Calu3 (cell line): ENCODE measurements at regions not wholly inside any gene's neighbourhood (a gene's known extent, or its start where the extent isn't known, plus 50 kb on each side); places are given as distances from the start of the nearest gene placed in this dataset.
"Not testable (repeated sequence)": the region's sequence is repeated elsewhere in the genome, so short reads cannot be mapped to it uniquely, and the experiment has no call there.

Experiments
- BruUV-seq: library from RNA; stranded (reverse); fragments of 400-500 nt; replicated peaks from 2 replicates; lab custom pipeline; 2021; lab: Mats Ljungman, UMichigan
- CTCF ChIA-PET: fragments of 300-600 bp; sonication (Branson Sonifier 250); formaldehyde crosslinking; loops from one replicate; lab custom pipeline; 2022; ENCODE audit warnings: antibody characterized with exemption; lab: Charles Lee
- DNase-seq: peaks from one replicate; pipeline ENCODE4 v3.0.0; 2022
- H3K27ac Mint-ChIP-seq: one replicate; pipeline ENCODE4 v1.8.0; 2022; ENCODE audit warnings: mixed read lengths; ENCODE audit not compliant: unreplicated experiment
- H3K27me3 Mint-ChIP-seq: one replicate; pipeline ENCODE4 v1.8.0; 2022; ENCODE audit warnings: mixed read lengths; ENCODE audit not compliant: unreplicated experiment
- H3K36me3 Mint-ChIP-seq: one replicate; pipeline ENCODE4 v1.8.0; 2022; ENCODE audit warnings: mild to moderate bottlenecking, moderate library complexity, mixed read lengths; ENCODE audit not compliant: insufficient read depth, unreplicated experiment
- H3K4me1 Mint-ChIP-seq: one replicate; pipeline ENCODE4 v1.8.0; 2022; ENCODE audit warnings: mild to moderate bottlenecking, low read depth, mixed read lengths; ENCODE audit not compliant: unreplicated experiment
- H3K4me3 Mint-ChIP-seq: one replicate; pipeline ENCODE4 v1.8.0; 2022; ENCODE audit warnings: mild to moderate bottlenecking, low read depth, moderate library complexity, mixed read lengths; ENCODE audit not compliant: unreplicated experiment
- H3K9me3 Mint-ChIP-seq: one replicate; pipeline ENCODE4 v1.8.0; 2022; ENCODE audit warnings: low read depth, mixed read lengths; ENCODE audit not compliant: unreplicated experiment
- intact Hi-C: fragments of 100-400 bp; cut with micrococcal nuclease; formaldehyde crosslinking; loops from one replicate; pipeline ENCODE4 v1.10.0; 2022; ENCODE audit not compliant: unreplicated experiment
- TF ChIP-seq, protein P1 (sequence below): fragments of 200-600 bp; IDR thresholded peaks from one replicate; pipeline ENCODE4 v1.8.0; 2022; ENCODE audit warnings: antibody characterized with exemption; ENCODE audit not compliant: unreplicated experiment

- no TSS peak for BruUV-seq
- no peak overlapping the region for H3K27ac Mint-ChIP-seq
- no peaks in the 10 kb centered on the region for H3K36me3 Mint-ChIP-seq
- intact Hi-C loops = no loop called here
- CTCF ChIA-PET = no interaction called here
- H3K27me3 Mint-ChIP-seq = no peaks in the 10 kb centered on the region
- no peak overlapping the region for H3K4me3 Mint-ChIP-seq
- no peak for DNase-seq
- TF ChIP-seq, protein P1, sequence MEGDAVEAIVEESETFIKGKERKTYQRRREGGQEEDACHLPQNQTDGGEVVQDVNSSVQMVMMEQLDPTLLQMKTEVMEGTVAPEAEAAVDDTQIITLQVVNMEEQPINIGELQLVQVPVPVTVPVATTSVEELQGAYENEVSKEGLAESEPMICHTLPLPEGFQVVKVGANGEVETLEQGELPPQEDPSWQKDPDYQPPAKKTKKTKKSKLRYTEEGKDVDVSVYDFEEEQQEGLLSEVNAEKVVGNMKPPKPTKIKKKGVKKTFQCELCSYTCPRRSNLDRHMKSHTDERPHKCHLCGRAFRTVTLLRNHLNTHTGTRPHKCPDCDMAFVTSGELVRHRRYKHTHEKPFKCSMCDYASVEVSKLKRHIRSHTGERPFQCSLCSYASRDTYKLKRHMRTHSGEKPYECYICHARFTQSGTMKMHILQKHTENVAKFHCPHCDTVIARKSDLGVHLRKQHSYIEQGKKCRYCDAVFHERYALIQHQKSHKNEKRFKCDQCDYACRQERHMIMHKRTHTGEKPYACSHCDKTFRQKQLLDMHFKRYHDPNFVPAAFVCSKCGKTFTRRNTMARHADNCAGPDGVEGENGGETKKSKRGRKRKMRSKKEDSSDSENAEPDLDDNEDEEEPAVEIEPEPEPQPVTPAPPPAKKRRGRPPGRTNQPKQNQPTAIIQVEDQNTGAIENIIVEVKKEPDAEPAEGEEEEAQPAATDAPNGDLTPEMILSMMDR = no peak
- H3K4me1 Mint-ChIP-seq = no peaks in the 10 kb centered on the region
- H3K9me3 Mint-ChIP-seq = no peaks in the 10 kb centered on the region
Observed at GRCh38 chr2:67159929-67160328, 237.2 kb upstream of the ETAA1 start.

GRCh38 chr2:67164771-67165522, 232.2 kb upstream of the ETAA1 start:
- TF ChIP-seq, protein P1 = no peak
- Mint-ChIP-seq H3K9me3 (no peaks in the 10 kb centered on the region), H3K4me3 (no peak overlapping the region), H3K27ac (no peak overlapping the region), H3K4me1 (no peaks in the 10 kb centered on the region), H3K27me3 (no peaks in the 10 kb centered on the region), H3K36me3 (no peaks in the 10 kb centered on the region)
- no peak for DNase-seq
- intact Hi-C loops = no loop called here
- no TSS peak for BruUV-seq
- CTCF ChIA-PET = no interaction called here

DNA sequence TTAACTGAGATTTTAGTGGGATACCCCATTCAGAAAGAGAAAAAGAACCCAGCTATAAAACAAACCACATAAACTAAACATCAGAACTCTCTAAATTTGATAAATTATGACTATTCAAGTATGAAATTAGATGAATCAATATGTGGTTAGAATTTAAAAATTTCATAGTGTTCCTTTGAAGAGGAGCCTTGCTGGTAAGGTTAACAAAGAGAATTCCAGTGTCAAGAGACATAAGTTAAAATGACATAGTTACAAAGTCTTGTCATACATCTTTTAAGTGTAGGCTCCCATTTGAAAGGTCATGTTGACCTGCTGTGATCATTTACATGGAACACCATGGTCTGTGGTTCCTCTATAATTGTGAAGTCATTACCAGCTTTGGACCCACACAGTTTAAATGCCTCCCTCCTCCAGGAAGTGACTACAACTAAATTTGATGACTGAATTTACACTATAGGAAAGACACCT, 231.6 kb upstream of the ETAA1 start:
- H3K4me1 Mint-ChIP-seq = no peaks in the 10 kb centered on the region
- H3K27ac Mint-ChIP-seq = no peak overlapping the region
- TF ChIP-seq, protein P1 = no peak
- H3K9me3 Mint-ChIP-seq = no peaks in the 10 kb centered on the region
- CTCF ChIA-PET = no interaction called here
- H3K4me3 Mint-ChIP-seq = no peak overlapping the region
- H3K27me3 Mint-ChIP-seq = no peaks in the 10 kb centered on the region
- DNase-seq = no peak
- intact Hi-C loops = no loop called here
- BruUV-seq = no TSS peak
- no peaks in the 10 kb centered on the region for H3K36me3 Mint-ChIP-seq

GRCh38 chr2:67166511-67166910, 230.6 kb upstream of the ETAA1 start:
- CTCF ChIA-PET, H3K9me3 Mint-ChIP-seq, H3K36me3 Mint-ChIP-seq, intact Hi-C loops, H3K27ac Mint-ChIP-seq, H3K4me3 Mint-ChIP-seq, DNase-seq, H3K4me1 Mint-ChIP-seq, H3K27me3 Mint-ChIP-seq, BruUV-seq: not testable (repeated sequence)

DNA sequence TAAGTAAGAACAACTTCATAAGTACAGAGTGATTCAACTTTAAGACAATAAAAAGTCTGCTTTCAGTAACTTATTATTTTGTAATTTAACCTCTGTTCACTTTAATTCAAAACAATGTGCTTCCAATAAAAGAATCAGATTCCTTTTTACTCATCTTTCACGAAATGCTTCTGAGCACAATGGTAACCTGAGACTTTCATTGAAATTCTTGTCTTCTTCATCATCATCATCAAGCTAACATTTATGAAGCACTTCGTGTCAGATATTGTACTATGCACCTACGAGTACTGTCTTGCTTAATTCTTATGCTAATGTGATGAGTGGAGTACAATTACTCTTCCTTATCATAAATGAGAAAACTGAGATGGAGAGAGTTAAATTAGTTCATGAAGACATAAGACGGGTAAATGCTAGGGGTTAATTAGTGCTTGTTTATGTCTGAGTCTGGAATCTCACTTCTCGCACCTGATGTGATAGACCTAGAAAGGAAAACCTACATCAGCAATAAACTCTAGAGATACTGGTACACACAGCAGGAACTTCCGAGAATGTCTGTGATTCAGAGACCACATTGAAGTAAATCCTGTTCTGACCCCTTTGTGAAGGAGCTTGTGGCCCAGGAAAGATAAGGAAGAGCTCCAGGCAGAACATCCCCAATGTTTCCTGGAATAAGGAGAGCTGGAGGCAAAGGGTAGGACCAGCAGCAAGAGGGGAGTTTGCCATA, 227.6 kb upstream of the ETAA1 start:
- Mint-ChIP-seq H3K9me3 (no peaks in the 10 kb centered on the region), H3K4me3 (no peak overlapping the region), H3K27ac (no peak overlapping the region), H3K4me1 (no peaks in the 10 kb centered on the region), H3K27me3 (no peaks in the 10 kb centered on the region), H3K36me3 (no peaks in the 10 kb centered on the region)
- DNase-seq = no peak
- CTCF ChIA-PET = no interaction called here
- intact Hi-C loops = no loop called here
- TF ChIP-seq, protein P1 = no peak
- no TSS peak for BruUV-seq
